ENCODE measurements at regions not wholly inside any gene's neighbourhood (a gene's known extent, or its start where the extent isn't known, plus 50 kb on each side); places are given as distances from the start of the nearest gene placed in this dataset.

DNA sequence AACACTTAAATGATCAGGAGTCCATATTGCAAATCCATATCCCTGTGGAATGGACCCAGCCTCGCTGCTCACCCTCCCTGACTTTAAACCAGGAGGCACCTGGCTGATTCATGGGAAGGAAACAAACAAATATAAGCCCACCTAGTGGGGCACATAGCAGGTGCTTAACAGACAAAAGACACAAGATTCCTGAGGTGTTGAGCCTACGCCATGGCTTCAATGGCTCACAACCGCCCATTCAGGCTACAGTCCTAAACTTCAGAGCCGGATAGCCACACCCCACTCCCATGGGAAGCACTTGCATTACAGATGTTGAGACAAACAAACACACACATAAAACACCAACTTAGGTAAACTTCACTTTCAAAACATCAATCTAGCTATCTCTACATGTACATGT lies 359.9 kb downstream of the ICE1 start:
- TF ChIP-seq, protein P1, sequence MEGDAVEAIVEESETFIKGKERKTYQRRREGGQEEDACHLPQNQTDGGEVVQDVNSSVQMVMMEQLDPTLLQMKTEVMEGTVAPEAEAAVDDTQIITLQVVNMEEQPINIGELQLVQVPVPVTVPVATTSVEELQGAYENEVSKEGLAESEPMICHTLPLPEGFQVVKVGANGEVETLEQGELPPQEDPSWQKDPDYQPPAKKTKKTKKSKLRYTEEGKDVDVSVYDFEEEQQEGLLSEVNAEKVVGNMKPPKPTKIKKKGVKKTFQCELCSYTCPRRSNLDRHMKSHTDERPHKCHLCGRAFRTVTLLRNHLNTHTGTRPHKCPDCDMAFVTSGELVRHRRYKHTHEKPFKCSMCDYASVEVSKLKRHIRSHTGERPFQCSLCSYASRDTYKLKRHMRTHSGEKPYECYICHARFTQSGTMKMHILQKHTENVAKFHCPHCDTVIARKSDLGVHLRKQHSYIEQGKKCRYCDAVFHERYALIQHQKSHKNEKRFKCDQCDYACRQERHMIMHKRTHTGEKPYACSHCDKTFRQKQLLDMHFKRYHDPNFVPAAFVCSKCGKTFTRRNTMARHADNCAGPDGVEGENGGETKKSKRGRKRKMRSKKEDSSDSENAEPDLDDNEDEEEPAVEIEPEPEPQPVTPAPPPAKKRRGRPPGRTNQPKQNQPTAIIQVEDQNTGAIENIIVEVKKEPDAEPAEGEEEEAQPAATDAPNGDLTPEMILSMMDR (IDR thresholded peaks at IDR 0.05; ENCODE audit: insufficient read depth, low read length), result no peak
- TF ChIP-seq POLR2AphosphoS5 (IDR thresholded peaks at IDR 0.05; ENCODE audit: low read depth), result no peak

Data from HL-60 (cell line).